ENCODE measurements at regions not wholly inside any gene's neighbourhood (a gene's known extent, or its start where the extent isn't known, plus 50 kb on each side); places are given as distances from the start of the nearest gene placed in this dataset.
A peak's percentile ranks its signal among the peaks of the same experiment; 100 is the strongest.

DNA sequence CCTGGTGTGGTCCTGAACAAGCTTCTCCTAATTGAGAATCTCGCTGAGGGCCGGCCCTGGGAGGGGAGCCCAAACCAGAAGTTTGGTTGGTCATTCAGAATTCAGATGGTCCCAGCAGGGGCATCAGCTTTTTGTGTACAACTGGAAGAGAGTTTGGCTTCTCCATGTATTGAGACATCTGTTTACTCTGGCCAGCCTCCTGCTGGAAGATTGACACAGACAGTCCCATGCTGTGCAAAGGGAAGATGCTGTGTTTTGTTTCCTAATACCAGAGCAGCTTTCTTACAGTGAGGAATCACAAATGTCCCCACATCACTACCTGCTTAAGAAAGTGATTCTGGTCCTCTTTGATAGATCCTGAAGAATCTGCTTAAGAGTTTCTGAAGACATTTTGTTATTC lies 97.8 kb downstream of the PLEKHG1 start:
- no peaks in the 10 kb centered on the region for H3K27me3 ChIP-seq (ENCODE audit: control insufficient read depth, insufficient read depth, low read length)
- H3K4me3 ChIP-seq (ENCODE audit: low read length): no peak overlapping the region
- Mint-ChIP-seq H3K9me3 (no peaks in the 10 kb centered on the region), H3K36me3 (no peaks in the 10 kb centered on the region), H3K4me1 (no peaks in the 10 kb centered on the region), H3K4me3 (no peak overlapping the region), H3K27me3 (ENCODE audit: low read depth in 2 of 2) (peaks cover 3 to 10% of the 10 kb centered on the region in 2 donors), H3K27ac (no peak overlapping the region)
- DNase-seq: no peak
- intact Hi-C loops (cut with micrococcal nuclease): no loop called here
- TF ChIP-seq, protein P1, sequence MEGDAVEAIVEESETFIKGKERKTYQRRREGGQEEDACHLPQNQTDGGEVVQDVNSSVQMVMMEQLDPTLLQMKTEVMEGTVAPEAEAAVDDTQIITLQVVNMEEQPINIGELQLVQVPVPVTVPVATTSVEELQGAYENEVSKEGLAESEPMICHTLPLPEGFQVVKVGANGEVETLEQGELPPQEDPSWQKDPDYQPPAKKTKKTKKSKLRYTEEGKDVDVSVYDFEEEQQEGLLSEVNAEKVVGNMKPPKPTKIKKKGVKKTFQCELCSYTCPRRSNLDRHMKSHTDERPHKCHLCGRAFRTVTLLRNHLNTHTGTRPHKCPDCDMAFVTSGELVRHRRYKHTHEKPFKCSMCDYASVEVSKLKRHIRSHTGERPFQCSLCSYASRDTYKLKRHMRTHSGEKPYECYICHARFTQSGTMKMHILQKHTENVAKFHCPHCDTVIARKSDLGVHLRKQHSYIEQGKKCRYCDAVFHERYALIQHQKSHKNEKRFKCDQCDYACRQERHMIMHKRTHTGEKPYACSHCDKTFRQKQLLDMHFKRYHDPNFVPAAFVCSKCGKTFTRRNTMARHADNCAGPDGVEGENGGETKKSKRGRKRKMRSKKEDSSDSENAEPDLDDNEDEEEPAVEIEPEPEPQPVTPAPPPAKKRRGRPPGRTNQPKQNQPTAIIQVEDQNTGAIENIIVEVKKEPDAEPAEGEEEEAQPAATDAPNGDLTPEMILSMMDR (IDR thresholded peaks at IDR 0.05): no peak
- no peaks in the 10 kb centered on the region for H3K4me1 ChIP-seq (ENCODE audit: control insufficient read depth, insufficient read depth, low read length)
- no peak overlapping the region for H3K27ac ChIP-seq (ENCODE audit: low read length)
- WGBS (ENCODE audit: insufficient coverage): 91% methylated on average over 2 of the region's 2 CpGs
- H3K36me3 ChIP-seq (ENCODE audit: control insufficient read depth, insufficient read depth, low read length): no peaks in the 10 kb centered on the region
- no peak for ATAC-seq
- no peaks in the 10 kb centered on the region for H3K9me3 ChIP-seq (ENCODE audit: control insufficient read depth, insufficient read depth, low read length)

DNA sequence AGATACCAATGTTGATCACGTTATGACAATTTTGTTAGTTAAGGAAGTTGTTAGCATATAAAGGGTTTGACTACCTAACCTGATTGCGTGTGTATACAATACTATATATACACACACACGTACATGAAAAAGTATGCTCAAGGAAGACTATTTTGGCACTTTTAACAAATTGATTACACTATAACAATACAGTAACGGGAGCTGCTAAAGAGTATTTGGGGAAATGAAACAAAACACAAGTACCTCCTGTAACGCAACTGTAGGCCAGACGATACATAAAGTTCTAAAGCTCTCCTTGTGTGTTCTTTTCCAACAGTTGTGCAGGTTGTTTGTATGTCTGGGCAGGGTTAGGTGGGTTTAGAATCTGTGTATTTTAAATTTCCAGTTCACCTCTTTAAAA lies 98.7 kb downstream of the PLEKHG1 start:
- intact Hi-C loops (cut with micrococcal nuclease): no loop called here
- no peak overlapping the region for H3K4me3 Mint-ChIP-seq
- Histone ChIP-seq H3K9me3 (ENCODE audit: control insufficient read depth, insufficient read depth, low read length) (no peaks in the 10 kb centered on the region), H3K36me3 (ENCODE audit: control insufficient read depth, insufficient read depth, low read length) (no peaks in the 10 kb centered on the region), H3K27me3 (ENCODE audit: control insufficient read depth, insufficient read depth, low read length) (no peaks in the 10 kb centered on the region), H3K27ac (ENCODE audit: low read length) (no peak overlapping the region), H3K4me1 (ENCODE audit: control insufficient read depth, insufficient read depth, low read length) (no peaks in the 10 kb centered on the region), H3K4me3 (ENCODE audit: low read length) (no peak overlapping the region)
- no peaks in the 10 kb centered on the region for H3K9me3 Mint-ChIP-seq
- no peak overlapping the region for H3K27ac Mint-ChIP-seq
- ATAC-seq (no peak), DNase-seq (no peak)
- 50% methylated on average over 2 of the region's 6 CpGs for WGBS (ENCODE audit: insufficient coverage)
- TF ChIP-seq, protein P1 (IDR thresholded peaks at IDR 0.05): no peak
- peaks cover 3 to 10% of the 10 kb centered on the region in 2 donors for H3K27me3 Mint-ChIP-seq (ENCODE audit: low read depth in 2 of 2)
- H3K4me1 Mint-ChIP-seq: no peaks in the 10 kb centered on the region
- H3K36me3 Mint-ChIP-seq: no peaks in the 10 kb centered on the region

DNA sequence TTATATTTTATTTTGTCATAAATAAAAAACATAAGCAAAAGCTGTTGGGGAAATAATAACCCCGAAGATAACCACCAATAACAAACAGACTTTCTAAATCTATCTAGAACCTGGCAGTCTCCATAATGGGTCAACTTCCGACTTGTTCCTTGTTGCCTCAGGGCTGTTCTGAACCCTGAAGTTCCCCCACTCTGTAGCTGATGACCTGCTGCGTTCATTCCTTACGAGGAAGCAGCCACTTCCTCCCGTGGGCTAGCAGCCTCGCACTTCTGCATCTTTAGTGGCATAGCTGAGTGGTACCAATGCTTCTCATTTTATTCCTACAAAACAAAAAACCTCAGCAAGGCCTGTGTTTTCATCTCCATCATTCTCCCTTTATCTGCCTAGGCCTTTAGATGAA lies 103.0 kb downstream of the PLEKHG1 start:
- no peak overlapping the region for H3K27ac Mint-ChIP-seq
- ATAC-seq (no peak), DNase-seq (no peak)
- Histone ChIP-seq H3K9me3 (ENCODE audit: control insufficient read depth, insufficient read depth, low read length) (no peaks in the 10 kb centered on the region), H3K36me3 (ENCODE audit: control insufficient read depth, insufficient read depth, low read length) (no peaks in the 10 kb centered on the region), H3K27ac (ENCODE audit: low read length) (peak overlapping the region; percentile 0), H3K4me3 (ENCODE audit: low read length) (no peak overlapping the region), H3K4me1 (ENCODE audit: control insufficient read depth, insufficient read depth, low read length) (no peaks in the 10 kb centered on the region), H3K27me3 (ENCODE audit: control insufficient read depth, insufficient read depth, low read length) (no peaks in the 10 kb centered on the region)
- WGBS (ENCODE audit: insufficient coverage): 5% methylated on average over 6 of the region's 6 CpGs
- H3K9me3 Mint-ChIP-seq: no peaks in the 10 kb centered on the region
- peaks cover 3 to 11% of the 10 kb centered on the region in 2 donors for H3K27me3 Mint-ChIP-seq (ENCODE audit: low read depth in 2 of 2)
- no peaks in the 10 kb centered on the region for H3K4me1 Mint-ChIP-seq
- intact Hi-C loops (cut with micrococcal nuclease): no loop called here
- TF ChIP-seq, protein P1 (IDR thresholded peaks at IDR 0.05): no peak
- no peak overlapping the region for H3K4me3 Mint-ChIP-seq
- no peaks in the 10 kb centered on the region for H3K36me3 Mint-ChIP-seq

DNA sequence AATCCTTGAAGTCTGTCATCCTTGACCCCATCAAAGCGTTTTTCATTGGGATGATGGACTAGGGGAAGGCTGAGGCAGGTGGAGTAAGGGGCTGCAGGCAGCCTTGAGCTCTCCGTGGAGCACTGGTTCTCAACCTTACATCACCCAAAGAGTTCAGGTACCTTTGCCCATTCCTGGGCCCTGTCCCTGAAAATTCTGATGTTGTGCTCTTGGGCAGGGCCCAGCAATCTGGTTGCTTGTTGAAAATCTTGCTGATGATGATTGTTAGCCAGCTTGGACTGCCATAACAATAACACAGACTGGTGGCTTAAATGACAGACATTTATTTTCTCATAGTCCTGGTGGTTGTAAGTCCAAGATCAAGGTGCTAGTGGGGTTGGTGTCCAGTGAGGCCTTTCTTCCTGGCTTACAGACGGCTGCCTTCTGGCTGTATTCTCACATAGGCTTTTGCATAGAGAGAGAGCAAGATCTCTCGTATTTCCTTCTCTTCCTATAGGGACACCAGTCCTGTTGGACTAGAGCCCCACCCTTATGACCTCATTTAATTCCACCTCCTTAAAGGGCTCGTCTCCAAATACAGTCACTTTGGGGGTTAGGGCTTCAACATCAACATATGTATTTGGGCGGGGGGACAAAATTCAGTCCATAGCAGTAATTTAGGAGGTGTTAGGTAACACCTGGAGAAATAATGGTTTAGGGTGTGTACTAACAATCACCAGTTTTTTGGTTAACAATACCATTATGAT lies 104.9 kb downstream of the PLEKHG1 start:
- no peak overlapping the region for H3K27ac Mint-ChIP-seq
- intact Hi-C loops (cut with micrococcal nuclease): no loop called here
- Histone ChIP-seq H3K27ac (ENCODE audit: low read length) (no peak overlapping the region), H3K4me1 (ENCODE audit: control insufficient read depth, insufficient read depth, low read length) (peaks cover 3% of the 10 kb centered on the region), H3K27me3 (ENCODE audit: control insufficient read depth, insufficient read depth, low read length) (no peaks in the 10 kb centered on the region), H3K9me3 (ENCODE audit: control insufficient read depth, insufficient read depth, low read length) (no peaks in the 10 kb centered on the region), H3K4me3 (ENCODE audit: low read length) (no peak overlapping the region), H3K36me3 (ENCODE audit: control insufficient read depth, insufficient read depth, low read length) (no peaks in the 10 kb centered on the region)
- WGBS (ENCODE audit: insufficient coverage): 92% methylated on average over 4 of the region's 6 CpGs
- H3K9me3 Mint-ChIP-seq: no peaks in the 10 kb centered on the region
- no peak overlapping the region for H3K4me3 Mint-ChIP-seq
- ATAC-seq (no peak), DNase-seq (no peak)
- TF ChIP-seq, protein P1 (IDR thresholded peaks at IDR 0.05): no peak
- no peaks in the 10 kb centered on the region for H3K4me1 Mint-ChIP-seq
- H3K36me3 Mint-ChIP-seq: no peaks in the 10 kb centered on the region
- peaks cover 0 to 16% of the 10 kb centered on the region in 2 donors for H3K27me3 Mint-ChIP-seq (ENCODE audit: low read depth in 2 of 2)

Measured in natural killer cell (primary cell).